HL-60 (cell line): ENCODE measurements at regions not wholly inside any gene's neighbourhood (a gene's known extent, or its start where the extent isn't known, plus 50 kb on each side); places are given as distances from the start of the nearest gene placed in this dataset.

Source experiments
- DNase-seq, 2 experiments: peaks; one replicate each; pipeline ENCODE4 v3.0.0-alpha.2; 2010 to 2020; ENCODE audit warnings: low read depth in 1 of 2, low spot score in 1 of 2
- H3K27ac ChIP-seq: fragments of 250-450 bp; sonication (Bioruptor Pico); replicated peaks from 2 replicates; pipeline ENCODE4 v1.5.1; 2020; ENCODE audit warnings: mild to moderate bottlenecking, moderate library complexity
- H3K27me3 ChIP-seq: fragments of 250-450 bp; sonication (Bioruptor Pico); 2 replicates; pipeline ENCODE4 v1.5.1; 2021; ENCODE audit warnings: mild to moderate bottlenecking, moderate library complexity; ENCODE audit not compliant: insufficient read depth, poor library complexity, severe bottlenecking
- H3K4me3 ChIP-seq: replicated peaks from 2 replicates; pipeline ENCODE4 v1.5.1; 2011; ENCODE audit warnings: mild to moderate bottlenecking, control low read depth, low read length; ENCODE audit not compliant: insufficient read depth
- CTCF ChIP-seq: IDR thresholded peaks from one replicate; pipeline ENCODE4 v1.5.1; 2011; ENCODE audit warnings: low read length, control low read depth, inconsistent platforms; ENCODE audit not compliant: insufficient read depth
- GABPA ChIP-seq: IDR thresholded peaks from 2 replicates; pipeline ENCODE4 v1.6.1; 2012; ENCODE audit warnings: low read depth
- POLR2AphosphoS5 ChIP-seq: IDR thresholded peaks from 2 replicates; pipeline ENCODE4 v1.6.1; 2012; ENCODE audit warnings: low read depth
- REST ChIP-seq: IDR thresholded peaks from 2 replicates; pipeline ENCODE4 v1.6.1; 2012; ENCODE audit warnings: low read depth; ENCODE audit not compliant: insufficient replicate concordance
- SPI1 ChIP-seq: IDR thresholded peaks from 2 replicates; pipeline ENCODE4 v1.6.1; 2012; ENCODE audit warnings: low read depth, mild to moderate bottlenecking, borderline replicate concordance

- no peak for TF ChIP-seq CTCF
- no peak for TF ChIP-seq REST
- TF ChIP-seq POLR2AphosphoS5 = no peak
- TF ChIP-seq GABPA = no peak
- TF ChIP-seq SPI1 = no peak
- Histone ChIP-seq H3K27me3 (no peaks in the 10 kb centered on the region), H3K27ac (no peak overlapping the region)
Measured at GRCh38 chr16:60741810-60742209, 1294.4 kb downstream of the CDH8 start.

GRCh38 chr16:60739737-60740683 lies 1296.2 kb downstream of the CDH8 start:
- no peak overlapping the region for H3K27ac ChIP-seq
- H3K4me3 ChIP-seq = no peak overlapping the region
- TF ChIP-seq REST = no peak
- TF ChIP-seq POLR2AphosphoS5 = no peak
- no peak for TF ChIP-seq GABPA
- no peak for TF ChIP-seq CTCF
- TF ChIP-seq SPI1 = no peak
- H3K27me3 ChIP-seq = no peaks in the 10 kb centered on the region
- no peak for DNase-seq

More at GRCh38 chr16:60741810-60742209, 1294.4 kb downstream of the CDH8 start:
- DNase-seq = no peak
- no peak overlapping the region for H3K4me3 ChIP-seq

- Histone ChIP-seq H3K27me3 (no peaks in the 10 kb centered on the region), H3K27ac (no peak overlapping the region), H3K4me3 (no peak overlapping the region)
- no peak for DNase-seq
- TF ChIP-seq GABPA (no peak), SPI1 (no peak), CTCF (no peak), POLR2AphosphoS5 (no peak), REST (no peak)
Measured at GRCh38 chr16:60731329-60732050, 1304.7 kb downstream of the CDH8 start.
